ENCODE measurements at regions not wholly inside any gene's neighbourhood (a gene's known extent, or its start where the extent isn't known, plus 50 kb on each side); places are given as distances from the start of the nearest gene placed in this dataset.

- Histone ChIP-seq H3K4me2 (no peak overlapping the region), H3F3A (replicated peaks; ENCODE audit: low read depth) (no peaks in the 10 kb centered on the region), H3K36me3 (ENCODE audit: insufficient read depth) (no peaks in the 10 kb centered on the region), H3K4me3 (no peak overlapping the region), H3K4me1 (ENCODE audit: insufficient read depth) (0 out of 2 replicates have a peak, but pooled peaks cover 7% of the 10 kb centered on the region), H3K27me3 (ENCODE audit: insufficient read depth) (no peaks in the 10 kb centered on the region), H3K79me2 (replicated peaks; ENCODE audit: insufficient read depth) (no peaks in the 10 kb centered on the region), H4K20me1 (replicated peaks; ENCODE audit: insufficient read depth) (no peaks in the 10 kb centered on the region), H3K27ac (ENCODE audit: low read depth) (no peak overlapping the region), H2AFZ (no peak overlapping the region), H3K9me2 (ENCODE audit: insufficient read depth) (0 out of 2 replicates have a peak, but pooled peaks cover 6% of the 10 kb centered on the region)
- H3K27me3 Mint-ChIP-seq (ENCODE audit: insufficient read depth, low read depth, poor library complexity): no peaks in the 10 kb centered on the region
- H3K4me3 Mint-ChIP-seq: no peak overlapping the region
- H3K36me3 Mint-ChIP-seq (ENCODE audit: low read depth): no peaks in the 10 kb centered on the region
- no peak for TF ChIP-seq ZNF114 (CRISPR knock-in tag; IDR thresholded peaks at IDR 0.05)
- TF ChIP-seq REST (IDR thresholded peaks at IDR 0.05; ENCODE audit: unreplicated experiment): no peak
- no peak for TF ChIP-seq ZNF331 (CRISPR knock-in tag; IDR thresholded peaks at IDR 0.05; ENCODE audit: low read depth)
- TF ChIP-seq NANOG (IDR thresholded peaks at IDR 0.05; ENCODE audit: borderline replicate concordance): no peak
- no peak for TF ChIP-seq POLR2AphosphoS5 (IDR thresholded peaks at IDR 0.05; ENCODE audit: low read depth)
- TF ChIP-seq ETS1 (IDR thresholded peaks at IDR 0.05): no peak
- TF ChIP-seq, protein P1, sequence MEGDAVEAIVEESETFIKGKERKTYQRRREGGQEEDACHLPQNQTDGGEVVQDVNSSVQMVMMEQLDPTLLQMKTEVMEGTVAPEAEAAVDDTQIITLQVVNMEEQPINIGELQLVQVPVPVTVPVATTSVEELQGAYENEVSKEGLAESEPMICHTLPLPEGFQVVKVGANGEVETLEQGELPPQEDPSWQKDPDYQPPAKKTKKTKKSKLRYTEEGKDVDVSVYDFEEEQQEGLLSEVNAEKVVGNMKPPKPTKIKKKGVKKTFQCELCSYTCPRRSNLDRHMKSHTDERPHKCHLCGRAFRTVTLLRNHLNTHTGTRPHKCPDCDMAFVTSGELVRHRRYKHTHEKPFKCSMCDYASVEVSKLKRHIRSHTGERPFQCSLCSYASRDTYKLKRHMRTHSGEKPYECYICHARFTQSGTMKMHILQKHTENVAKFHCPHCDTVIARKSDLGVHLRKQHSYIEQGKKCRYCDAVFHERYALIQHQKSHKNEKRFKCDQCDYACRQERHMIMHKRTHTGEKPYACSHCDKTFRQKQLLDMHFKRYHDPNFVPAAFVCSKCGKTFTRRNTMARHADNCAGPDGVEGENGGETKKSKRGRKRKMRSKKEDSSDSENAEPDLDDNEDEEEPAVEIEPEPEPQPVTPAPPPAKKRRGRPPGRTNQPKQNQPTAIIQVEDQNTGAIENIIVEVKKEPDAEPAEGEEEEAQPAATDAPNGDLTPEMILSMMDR (conservative IDR thresholded peaks at IDR 0.05; ENCODE audit: low read depth in 2 of 2): no peak
- TF ChIP-seq EZH2 (IDR thresholded peaks at IDR 0.05; ENCODE audit: low read depth, unreplicated experiment): no peak
- DNase-seq (ENCODE audit: low spot score): no peak
- no peak for ATAC-seq
- H3K9me3 Mint-ChIP-seq: no peaks in the 10 kb centered on the region
- no peak overlapping the region for H3K27ac Mint-ChIP-seq
- peaks cover 12% of the 10 kb centered on the region for H3K4me1 Mint-ChIP-seq
These were observed 99.9 kb upstream of the IPO5 start for GRCh38 chr13:97853550-97853949.
